ENCODE measurements at regions not wholly inside any gene's neighbourhood (a gene's known extent, or its start where the extent isn't known, plus 50 kb on each side); places are given as distances from the start of the nearest gene placed in this dataset.

DNA sequence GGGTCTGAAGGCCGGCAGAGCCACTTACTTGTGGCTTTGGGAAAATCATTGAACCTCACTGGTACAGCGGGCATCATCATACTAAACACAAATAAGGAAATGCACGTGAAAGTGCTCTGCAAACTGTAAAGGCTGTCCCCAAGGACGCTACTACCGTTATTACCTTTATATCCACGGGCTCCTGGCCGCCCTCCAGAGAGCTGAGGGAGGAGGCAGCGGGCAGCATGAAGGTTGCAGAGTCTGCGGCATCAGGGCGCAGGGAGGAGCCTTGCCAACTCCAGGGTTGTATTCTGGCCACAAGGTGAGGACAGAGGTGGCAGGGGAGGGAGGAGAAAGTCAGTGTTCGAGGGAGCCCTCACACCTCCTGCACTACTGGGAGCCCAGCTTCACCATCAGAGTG is 68.3 kb upstream of the GCSH start:
- ATAC-seq: no peak
- H3K9me2 ChIP-seq (ENCODE audit: insufficient read depth): no peaks in the 10 kb centered on the region
- H3K79me2 ChIP-seq (ENCODE audit: insufficient read depth, low read length): no peaks in the 10 kb centered on the region
- no peaks in the 10 kb centered on the region for H3K4me1 ChIP-seq (ENCODE audit: control insufficient read depth in 1 of 2, insufficient read depth in 2 of 2, low read length in 2 of 2)
- CTCF ChIA-PET: no interaction called here
- H4K20me1 ChIP-seq (ENCODE audit: insufficient read depth): no peaks in the 10 kb centered on the region
- no peak overlapping the region for H2AFZ ChIP-seq (ENCODE audit: low read depth, low read length, poor library complexity, severe bottlenecking)
- no peak overlapping the region for H3K4me3 ChIP-seq (replicated peaks in 1 of 2; ENCODE audit: low read depth in 1 of 2, low read length in 2 of 2)
- intact Hi-C loops (cut with micrococcal nuclease): no loop called here
- TF ChIP-seq, protein P1, sequence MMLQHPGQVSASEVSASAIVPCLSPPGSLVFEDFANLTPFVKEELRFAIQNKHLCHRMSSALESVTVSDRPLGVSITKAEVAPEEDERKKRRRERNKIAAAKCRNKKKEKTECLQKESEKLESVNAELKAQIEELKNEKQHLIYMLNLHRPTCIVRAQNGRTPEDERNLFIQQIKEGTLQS (IDR thresholded peaks at IDR 0.05): no peak
- no peak for TF ChIP-seq TCF7L2 (IDR thresholded peaks at IDR 0.05; ENCODE audit: borderline replicate concordance, extremely low read depth, insufficient read depth, insufficient read length)
- TF ChIP-seq ELF1 (IDR thresholded peaks at IDR 0.05; ENCODE audit: borderline replicate concordance, low read depth): no peak
- no peak for TF ChIP-seq POLR2A (IDR thresholded peaks at IDR 0.05; ENCODE audit: borderline replicate concordance, extremely low read depth, insufficient read depth, insufficient read length)
- no peaks in the 10 kb centered on the region for H3K9me3 ChIP-seq (ENCODE audit: control insufficient read depth in 1 of 2, insufficient read depth in 1 of 2, low read depth in 1 of 2, low read length in 2 of 2)
- no peak for DNase-seq (ENCODE audit: low read depth, low spot score)
- no peaks in the 10 kb centered on the region for H3K36me3 ChIP-seq (ENCODE audit: control insufficient read depth in 1 of 2, insufficient read depth in 2 of 2, low read length in 2 of 2)
- no TSS peak for BruUV-seq (replicated peaks)
- no peak overlapping the region for H3K9ac ChIP-seq (ENCODE audit: low read length)
- H3K4me2 ChIP-seq (ENCODE audit: low read length): no peak overlapping the region
- H3K27ac ChIP-seq (ENCODE audit: low read depth, low read length): no peak overlapping the region
- POLR2A ChIA-PET: no interaction called here
- H3K27me3 ChIP-seq (ENCODE audit: insufficient read depth, low read length): no peaks in the 10 kb centered on the region; the same call in 1 of the 2 replicates
- RAD21 ChIA-PET (ENCODE audit: low non-redundant PET in 1 of 2, low total read pairs in 2 of 2, uncharacterized antibody in 2 of 2, unreplicated experiment in 2 of 2): no interaction called here

DNA sequence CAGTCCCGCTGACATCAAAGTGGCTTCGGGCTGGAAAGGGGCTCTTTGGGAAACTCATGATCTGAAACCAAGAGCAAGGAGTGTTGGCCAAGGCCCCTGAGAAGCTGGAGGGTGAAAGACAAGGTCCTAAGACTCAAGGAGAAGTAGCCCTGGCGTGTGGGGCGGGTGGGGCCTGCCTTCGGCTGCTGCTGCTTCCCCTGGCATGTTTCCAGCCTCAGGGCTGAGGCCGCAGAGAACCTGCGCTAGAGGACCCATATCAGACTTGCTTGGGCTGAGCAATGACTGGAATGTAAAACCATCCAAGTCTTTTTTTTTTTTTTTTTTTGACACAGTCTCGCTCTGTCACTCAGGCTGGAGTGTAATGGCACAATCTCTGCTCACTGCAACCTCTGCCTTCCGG is 67.5 kb upstream of the GCSH start:
- H3K27me3 ChIP-seq (ENCODE audit: insufficient read depth, low read length): no peaks in the 10 kb centered on the region; the same call in 1 of the 2 replicates
- no peak overlapping the region for H2AFZ ChIP-seq (ENCODE audit: low read depth, low read length, poor library complexity, severe bottlenecking)
- no peaks in the 10 kb centered on the region for H3K79me2 ChIP-seq (ENCODE audit: insufficient read depth, low read length)
- ChIA-PET CTCF (no interaction called here), POLR2A (no interaction called here), RAD21 (ENCODE audit: low non-redundant PET in 1 of 2, low total read pairs in 2 of 2, uncharacterized antibody in 2 of 2, unreplicated experiment in 2 of 2) (no interaction called here)
- no TSS peak for BruUV-seq (replicated peaks)
- H3K4me3 ChIP-seq (replicated peaks in 1 of 2; ENCODE audit: low read depth in 1 of 2, low read length in 2 of 2): no peak overlapping the region
- intact Hi-C loops (cut with micrococcal nuclease): no loop called here
- H3K36me3 ChIP-seq (ENCODE audit: control insufficient read depth in 1 of 2, insufficient read depth in 2 of 2, low read length in 2 of 2): no peaks in the 10 kb centered on the region
- H3K4me1 ChIP-seq (ENCODE audit: control insufficient read depth in 1 of 2, insufficient read depth in 2 of 2, low read length in 2 of 2): peaks cover 0 to 6% of the 10 kb centered on the region in 2 experiments; a peak in 1 of 4 replicates
- DNase-seq (ENCODE audit: low read depth, low spot score): no peak
- H3K27ac ChIP-seq (ENCODE audit: low read depth, low read length): no peak overlapping the region
- H3K9ac ChIP-seq (ENCODE audit: low read length): no peak overlapping the region
- H4K20me1 ChIP-seq (ENCODE audit: insufficient read depth): no peaks in the 10 kb centered on the region
- H3K9me3 ChIP-seq (ENCODE audit: control insufficient read depth in 1 of 2, insufficient read depth in 1 of 2, low read depth in 1 of 2, low read length in 2 of 2): no peaks in the 10 kb centered on the region
- no peak for ATAC-seq
- H3K9me2 ChIP-seq (ENCODE audit: insufficient read depth): no peaks in the 10 kb centered on the region
- no peak overlapping the region for H3K4me2 ChIP-seq (ENCODE audit: low read length)
- TF ChIP-seq ELF1 (IDR thresholded peaks at IDR 0.05; ENCODE audit: borderline replicate concordance, low read depth): no peak
- TF ChIP-seq, protein P2, sequence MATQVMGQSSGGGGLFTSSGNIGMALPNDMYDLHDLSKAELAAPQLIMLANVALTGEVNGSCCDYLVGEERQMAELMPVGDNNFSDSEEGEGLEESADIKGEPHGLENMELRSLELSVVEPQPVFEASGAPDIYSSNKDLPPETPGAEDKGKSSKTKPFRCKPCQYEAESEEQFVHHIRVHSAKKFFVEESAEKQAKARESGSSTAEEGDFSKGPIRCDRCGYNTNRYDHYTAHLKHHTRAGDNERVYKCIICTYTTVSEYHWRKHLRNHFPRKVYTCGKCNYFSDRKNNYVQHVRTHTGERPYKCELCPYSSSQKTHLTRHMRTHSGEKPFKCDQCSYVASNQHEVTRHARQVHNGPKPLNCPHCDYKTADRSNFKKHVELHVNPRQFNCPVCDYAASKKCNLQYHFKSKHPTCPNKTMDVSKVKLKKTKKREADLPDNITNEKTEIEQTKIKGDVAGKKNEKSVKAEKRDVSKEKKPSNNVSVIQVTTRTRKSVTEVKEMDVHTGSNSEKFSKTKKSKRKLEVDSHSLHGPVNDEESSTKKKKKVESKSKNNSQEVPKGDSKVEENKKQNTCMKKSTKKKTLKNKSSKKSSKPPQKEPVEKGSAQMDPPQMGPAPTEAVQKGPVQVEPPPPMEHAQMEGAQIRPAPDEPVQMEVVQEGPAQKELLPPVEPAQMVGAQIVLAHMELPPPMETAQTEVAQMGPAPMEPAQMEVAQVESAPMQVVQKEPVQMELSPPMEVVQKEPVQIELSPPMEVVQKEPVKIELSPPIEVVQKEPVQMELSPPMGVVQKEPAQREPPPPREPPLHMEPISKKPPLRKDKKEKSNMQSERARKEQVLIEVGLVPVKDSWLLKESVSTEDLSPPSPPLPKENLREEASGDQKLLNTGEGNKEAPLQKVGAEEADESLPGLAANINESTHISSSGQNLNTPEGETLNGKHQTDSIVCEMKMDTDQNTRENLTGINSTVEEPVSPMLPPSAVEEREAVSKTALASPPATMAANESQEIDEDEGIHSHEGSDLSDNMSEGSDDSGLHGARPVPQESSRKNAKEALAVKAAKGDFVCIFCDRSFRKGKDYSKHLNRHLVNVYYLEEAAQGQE (IDR thresholded peaks at IDR 0.05; ENCODE audit: low read depth): no peak
- no peak for TF ChIP-seq RAD21 (IDR thresholded peaks at IDR 0.05; ENCODE audit: low read depth)
- TF ChIP-seq, protein P3, sequence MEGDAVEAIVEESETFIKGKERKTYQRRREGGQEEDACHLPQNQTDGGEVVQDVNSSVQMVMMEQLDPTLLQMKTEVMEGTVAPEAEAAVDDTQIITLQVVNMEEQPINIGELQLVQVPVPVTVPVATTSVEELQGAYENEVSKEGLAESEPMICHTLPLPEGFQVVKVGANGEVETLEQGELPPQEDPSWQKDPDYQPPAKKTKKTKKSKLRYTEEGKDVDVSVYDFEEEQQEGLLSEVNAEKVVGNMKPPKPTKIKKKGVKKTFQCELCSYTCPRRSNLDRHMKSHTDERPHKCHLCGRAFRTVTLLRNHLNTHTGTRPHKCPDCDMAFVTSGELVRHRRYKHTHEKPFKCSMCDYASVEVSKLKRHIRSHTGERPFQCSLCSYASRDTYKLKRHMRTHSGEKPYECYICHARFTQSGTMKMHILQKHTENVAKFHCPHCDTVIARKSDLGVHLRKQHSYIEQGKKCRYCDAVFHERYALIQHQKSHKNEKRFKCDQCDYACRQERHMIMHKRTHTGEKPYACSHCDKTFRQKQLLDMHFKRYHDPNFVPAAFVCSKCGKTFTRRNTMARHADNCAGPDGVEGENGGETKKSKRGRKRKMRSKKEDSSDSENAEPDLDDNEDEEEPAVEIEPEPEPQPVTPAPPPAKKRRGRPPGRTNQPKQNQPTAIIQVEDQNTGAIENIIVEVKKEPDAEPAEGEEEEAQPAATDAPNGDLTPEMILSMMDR (IDR thresholded peaks at IDR 0.05 in 2 of 3, conservative IDR thresholded peaks at IDR 0.05 in 1 of 3; ENCODE audit: borderline replicate concordance in 1 of 3, insufficient read depth in 1 of 3, low read depth in 2 of 3, low read length in 2 of 3): no peak
- no peak for TF ChIP-seq JUND (IDR thresholded peaks at IDR 0.05)
- TF ChIP-seq CBX3 (IDR thresholded peaks at IDR 0.05; ENCODE audit: low read depth): no peak
- TF ChIP-seq, protein P1 (IDR thresholded peaks at IDR 0.05): no peak
- no peak for TF ChIP-seq YY1 (IDR thresholded peaks at IDR 0.05; ENCODE audit: extremely low read depth, insufficient replicate concordance, low read depth, low read length)
- TF ChIP-seq ZFX (IDR thresholded peaks at IDR 0.05): no peak
- TF ChIP-seq EGR1 (IDR thresholded peaks at IDR 0.05; ENCODE audit: low read depth): no peak
- no peak for TF ChIP-seq SIN3A (IDR thresholded peaks at IDR 0.05; ENCODE audit: low read depth)
- TF ChIP-seq, protein P4, sequence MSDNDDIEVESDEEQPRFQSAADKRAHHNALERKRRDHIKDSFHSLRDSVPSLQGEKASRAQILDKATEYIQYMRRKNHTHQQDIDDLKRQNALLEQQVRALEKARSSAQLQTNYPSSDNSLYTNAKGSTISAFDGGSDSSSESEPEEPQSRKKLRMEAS (IDR thresholded peaks at IDR 0.05): no peak
